Spinal cord (tissue), 9 donors: ENCODE measurements at regions not wholly inside any gene's neighbourhood (a gene's known extent, or its start where the extent isn't known, plus 50 kb on each side); places are given as distances from the start of the nearest gene placed in this dataset.
"Not testable (repeated sequence)": the region's sequence is repeated elsewhere in the genome, so short reads cannot be mapped to it uniquely, and the experiment has no call there.

Experiments used
- DNase-seq, 6 donors: peaks; one replicate each; pipeline versions ENCODE4 v3.0.0 to v3.0.0-alpha.2; 2013 to 2015; ENCODE audit warnings: low spot score in 6 of 6, low read depth in 4 of 6
- H3K27ac ChIP-seq: one replicate; pipeline ENCODE4 v1.5.1; 2013; ENCODE audit warnings: low read depth, low read length, control low read depth
- H3K27me3 ChIP-seq: one replicate; pipeline ENCODE4 v1.6.1; 2013; ENCODE audit warnings: low read length; ENCODE audit not compliant: control insufficient read depth, insufficient read depth
- H3K36me3 ChIP-seq: one replicate; pipeline ENCODE4 v1.6.1; 2013; ENCODE audit warnings: low read length; ENCODE audit not compliant: control insufficient read depth, insufficient read depth
- H3K4me1 ChIP-seq: one replicate; pipeline ENCODE4 v1.6.1; 2013; ENCODE audit warnings: low read length; ENCODE audit not compliant: control insufficient read depth, insufficient read depth
- H3K4me3 ChIP-seq: one replicate; pipeline ENCODE4 v1.5.1; 2013; ENCODE audit warnings: low read depth, low read length, control low read depth
- H3K9me3 ChIP-seq: one replicate; pipeline ENCODE4 v1.6.1; 2013; ENCODE audit warnings: low read length; ENCODE audit not compliant: control insufficient read depth, insufficient read depth
- WGBS: methylation state at CpG from one replicate; pipeline ENCODE4 v1.1.5; 2013; ENCODE audit warnings: missing lambda C conversion rate; ENCODE audit not compliant: insufficient coverage; 5-methylcytosine and 5-hydroxymethylcytosine counted together
- donor health status: healthy.

DNA sequence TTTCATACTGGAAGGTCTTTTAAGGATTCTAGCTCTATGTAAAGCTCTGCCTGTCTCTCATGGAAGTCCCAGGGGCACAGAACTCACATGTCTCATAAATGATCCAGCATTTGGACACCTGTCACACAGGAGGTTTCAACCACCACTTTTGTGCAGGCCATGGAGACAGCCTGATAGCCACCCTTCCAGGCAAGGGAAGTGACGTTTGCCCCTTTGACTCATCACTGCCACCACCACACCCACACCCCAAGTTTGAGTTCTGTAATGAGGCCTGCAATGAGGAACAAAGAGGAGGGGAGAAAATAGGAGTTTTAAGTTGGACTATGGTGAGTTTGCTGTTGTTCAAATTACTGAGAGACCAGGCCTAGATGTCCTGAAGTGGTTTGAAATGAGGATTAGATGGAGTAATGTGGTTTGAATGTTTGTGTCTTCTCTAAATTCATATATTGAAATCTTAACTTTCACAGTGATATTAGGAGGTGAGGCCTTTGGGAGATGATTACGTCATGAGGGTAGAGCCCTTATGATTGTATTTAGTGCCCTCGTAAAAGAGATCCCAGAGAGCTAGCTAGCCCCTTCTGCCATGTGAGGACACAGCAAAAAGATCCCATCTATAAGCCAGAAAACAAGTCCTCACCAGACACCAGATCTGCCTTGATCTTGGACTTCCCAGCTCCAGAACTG is 175.3 kb upstream of the EPHA4 start:
- H3K27ac ChIP-seq = no peak overlapping the region
- H3K4me1 ChIP-seq = no peaks in the 10 kb centered on the region
- no peaks in the 10 kb centered on the region for H3K27me3 ChIP-seq
- WGBS = no CpG with 5 or more reads among the region's 3 CpGs
- DNase-seq = no peak
- H3K4me3 ChIP-seq = no peak overlapping the region
- no peaks in the 10 kb centered on the region for H3K36me3 ChIP-seq
- no peaks in the 10 kb centered on the region for H3K9me3 ChIP-seq

DNA sequence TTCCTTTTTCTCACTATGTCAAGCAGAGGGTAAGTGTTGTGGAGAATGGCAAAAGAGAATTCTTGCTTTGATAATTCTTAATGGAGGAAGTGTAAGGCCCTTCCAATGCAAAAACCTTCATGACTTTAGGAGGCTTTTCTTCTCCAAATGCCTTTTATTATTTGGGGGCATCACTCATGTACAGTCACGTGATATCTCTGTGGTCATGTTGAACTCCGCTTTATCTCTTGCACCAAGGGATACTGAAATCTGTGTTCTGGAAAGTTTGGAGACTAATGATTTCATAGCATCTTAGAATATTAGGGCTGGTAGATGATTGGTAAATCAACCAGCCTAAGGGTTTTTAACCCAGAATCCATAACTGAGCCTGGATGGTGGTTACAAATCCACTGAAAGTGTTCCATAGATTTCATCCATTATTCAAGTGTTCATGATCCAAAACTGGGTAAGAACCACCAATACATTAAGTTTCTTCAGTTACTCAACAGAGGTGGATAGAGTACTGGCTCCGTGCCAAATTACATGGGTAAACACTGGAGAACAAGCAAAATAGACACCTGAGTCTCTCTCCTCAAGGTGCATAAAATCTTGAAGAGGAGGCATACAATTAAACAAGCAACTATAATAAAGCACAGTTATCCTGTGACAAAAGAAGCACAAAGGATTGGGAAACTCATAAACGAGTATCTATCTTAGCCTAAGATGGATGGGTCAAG is 169.6 kb upstream of the EPHA4 start:
- no peak for DNase-seq
- no peaks in the 10 kb centered on the region for H3K4me1 ChIP-seq
- no peaks in the 10 kb centered on the region for H3K36me3 ChIP-seq
- WGBS = 100% methylated on average over 2 of the region's 4 CpGs
- no peaks in the 10 kb centered on the region for H3K27me3 ChIP-seq
- no peak overlapping the region for H3K4me3 ChIP-seq
- no peaks in the 10 kb centered on the region for H3K9me3 ChIP-seq
- no peak overlapping the region for H3K27ac ChIP-seq

DNA sequence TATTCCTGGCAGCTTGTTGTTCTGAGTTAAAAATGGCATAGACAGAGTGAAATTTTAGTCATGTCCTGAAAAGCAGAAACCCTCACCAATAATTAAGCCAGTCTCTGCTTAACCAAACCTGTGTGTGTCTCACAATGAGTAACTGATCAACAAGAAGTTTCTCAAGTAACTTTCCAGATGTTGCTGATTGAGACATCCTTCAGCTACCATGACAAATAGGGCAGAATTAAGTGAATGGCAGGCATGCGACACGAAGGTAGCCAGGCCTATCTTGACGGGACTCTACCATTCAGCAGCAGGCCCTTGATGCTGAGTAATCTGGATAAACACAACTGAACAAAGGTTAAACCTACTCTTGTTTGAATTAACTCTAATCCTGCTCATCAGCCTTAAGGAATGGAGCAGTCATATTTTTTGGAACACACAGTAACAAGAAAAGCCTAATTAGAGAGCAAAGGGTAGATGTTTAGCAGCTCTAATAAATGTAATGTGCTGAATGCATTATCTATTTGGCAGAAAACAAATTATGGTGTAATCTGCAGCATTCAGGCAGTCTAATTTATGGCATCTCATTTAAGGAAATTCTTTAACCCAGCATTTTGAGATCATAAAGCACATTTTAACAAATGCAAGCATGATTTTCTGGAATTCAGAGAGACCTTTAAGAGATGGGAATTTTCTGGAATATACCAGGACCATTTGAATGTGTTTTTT is 159.5 kb upstream of the EPHA4 start:
- no CpG with 5 or more reads among the region's 3 CpGs for WGBS
- no peaks in the 10 kb centered on the region for H3K36me3 ChIP-seq
- no peaks in the 10 kb centered on the region for H3K9me3 ChIP-seq
- H3K27me3 ChIP-seq = no peaks in the 10 kb centered on the region
- peak in 1 of 6 donors; percentile 57 for DNase-seq
- no peaks in the 10 kb centered on the region for H3K4me1 ChIP-seq
- H3K27ac ChIP-seq = no peak overlapping the region
- H3K4me3 ChIP-seq = no peak overlapping the region

DNA sequence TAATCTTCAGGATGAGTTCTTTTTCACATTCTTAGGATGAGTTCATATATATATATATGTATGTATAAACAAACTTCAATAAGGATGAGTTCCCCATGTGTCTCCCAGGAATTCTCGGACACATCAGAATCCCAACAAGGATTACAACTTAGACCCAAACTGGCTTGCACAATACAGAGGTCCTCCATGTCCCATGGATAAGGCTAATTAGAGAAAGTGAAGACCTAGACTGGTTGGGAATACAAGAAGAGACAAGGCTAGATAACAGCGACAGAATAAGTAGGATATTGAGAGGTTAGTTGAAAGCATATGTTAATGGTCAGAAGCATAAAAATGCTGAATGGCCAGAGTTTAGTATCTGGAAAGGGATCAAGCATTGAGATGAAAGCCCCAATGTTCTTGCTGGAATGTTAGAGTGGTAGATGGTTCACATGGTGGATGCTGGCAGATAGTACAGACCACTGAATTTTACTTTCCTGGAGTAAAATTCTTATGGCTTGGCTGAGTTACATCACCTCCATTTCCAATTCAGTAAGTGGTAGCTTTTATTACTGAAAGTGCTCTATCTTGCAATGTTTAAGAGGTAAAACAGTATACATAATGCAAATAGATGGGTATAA is 154.9 kb upstream of the EPHA4 start:
- 100% methylated on average over 1 of the region's 2 CpGs for WGBS
- no peaks in the 10 kb centered on the region for H3K9me3 ChIP-seq
- no peaks in the 10 kb centered on the region for H3K4me1 ChIP-seq
- H3K27me3 ChIP-seq = no peaks in the 10 kb centered on the region
- no peaks in the 10 kb centered on the region for H3K36me3 ChIP-seq
- H3K4me3 ChIP-seq = no peak overlapping the region
- no peak overlapping the region for H3K27ac ChIP-seq
- no peak for DNase-seq

DNA sequence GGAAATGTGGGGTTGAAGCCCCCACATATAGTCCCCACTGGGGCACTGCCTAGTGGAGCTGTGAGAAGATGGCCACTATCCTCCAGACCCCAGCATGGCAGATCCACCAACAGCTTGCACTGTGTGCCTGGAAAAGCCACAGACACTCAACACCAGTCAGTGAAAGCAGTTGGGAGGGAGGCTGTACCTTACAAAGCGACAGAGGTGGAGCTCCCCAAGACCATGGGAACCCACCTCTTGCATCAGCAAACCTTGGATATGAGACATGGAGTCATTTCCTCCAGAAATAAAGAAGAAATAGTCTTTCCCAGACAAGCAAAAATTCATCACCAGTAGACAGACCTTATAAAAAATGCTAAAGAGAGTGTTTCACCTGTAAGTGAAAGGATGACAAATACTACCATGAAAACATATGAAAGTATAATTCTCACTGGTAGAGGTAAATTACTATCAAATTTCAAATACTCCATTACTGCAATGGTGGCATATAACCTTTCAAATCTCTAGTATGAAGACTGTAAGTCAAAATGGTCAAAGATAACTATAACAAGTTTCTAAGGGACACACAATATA is 152.6 kb upstream of the EPHA4 start:
- no CpG with 5 or more reads among the region's 1 CpG for WGBS
- H3K27me3 ChIP-seq = no peaks in the 10 kb centered on the region

DNA sequence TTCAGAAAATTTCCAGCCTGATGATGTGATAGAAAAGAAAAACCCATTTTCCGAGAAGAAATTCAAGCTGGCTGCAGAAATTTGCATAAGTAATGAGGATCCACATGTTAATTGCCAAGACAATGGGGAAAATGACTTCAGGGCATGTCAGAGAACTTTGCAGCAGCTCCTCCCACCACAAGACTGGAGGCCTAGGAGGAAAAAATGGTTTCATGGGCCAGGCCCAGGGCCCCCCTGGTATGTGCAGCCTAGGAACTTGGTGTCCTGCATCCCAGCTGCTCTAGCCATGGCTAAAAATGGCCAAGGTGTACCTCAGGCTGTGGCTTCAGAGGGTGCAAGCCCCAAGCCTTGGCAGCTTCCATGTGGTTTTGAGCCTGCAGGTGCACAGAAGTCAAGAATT is 152.0 kb upstream of the EPHA4 start:
- not testable (repeated sequence) for DNase-seq, H3K27ac ChIP-seq, H3K27me3 ChIP-seq, H3K4me1 ChIP-seq, H3K9me3 ChIP-seq, H3K36me3 ChIP-seq, H3K4me3 ChIP-seq
- WGBS = no CpG with 5 or more reads among the region's 1 CpG

More for the DNA sequence above, 152.6 kb upstream of the EPHA4 start:
- H3K4me1 ChIP-seq = no peaks in the 10 kb centered on the region
- no peaks in the 10 kb centered on the region for H3K9me3 ChIP-seq
- H3K4me3 ChIP-seq = no peak overlapping the region
- H3K27ac ChIP-seq = no peak overlapping the region
- H3K36me3 ChIP-seq = no peaks in the 10 kb centered on the region
- no peak for DNase-seq

DNA sequence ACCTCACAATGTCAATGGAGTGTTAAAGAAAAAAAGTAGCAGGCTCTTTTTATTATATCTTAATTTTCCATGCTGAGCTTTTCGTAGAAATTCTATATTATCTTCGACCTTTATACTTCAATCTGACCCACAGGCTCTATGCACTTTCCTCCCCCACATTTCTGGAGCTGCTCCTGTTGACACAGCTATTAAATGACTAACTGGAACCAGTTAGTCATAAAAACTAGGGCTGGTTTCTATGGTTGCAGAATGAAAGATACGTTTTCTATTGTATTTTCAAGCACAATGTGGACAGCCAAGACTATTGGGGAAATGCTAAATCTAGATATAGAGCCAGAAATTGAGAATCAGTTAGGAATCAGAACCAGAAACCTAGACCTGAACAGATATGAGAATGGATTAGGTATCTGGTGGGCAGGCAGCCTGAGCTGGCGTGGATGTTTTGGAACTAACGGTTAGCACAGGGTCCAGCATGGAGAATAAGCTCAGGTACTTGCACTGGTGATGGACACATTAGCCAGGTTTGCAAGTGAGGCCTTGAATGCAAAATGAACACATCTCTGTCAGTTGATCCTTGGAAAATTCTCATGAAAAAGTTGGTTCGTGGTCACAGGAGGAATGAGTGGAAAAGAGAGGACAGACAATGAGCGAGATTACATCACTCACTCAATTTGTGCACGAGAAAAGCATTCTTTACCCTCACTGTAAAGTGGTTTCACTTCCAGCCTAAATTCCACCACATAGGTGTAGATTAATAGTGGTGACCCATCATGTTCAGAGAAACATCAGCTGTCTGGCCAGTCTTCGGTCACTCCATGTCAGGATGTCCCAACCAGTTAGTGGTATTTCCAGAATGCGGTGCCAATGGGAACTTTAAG is 144.6 kb upstream of the EPHA4 start:
- H3K4me3 ChIP-seq = no peak overlapping the region
- no peaks in the 10 kb centered on the region for H3K9me3 ChIP-seq
- H3K4me1 ChIP-seq = no peaks in the 10 kb centered on the region
- no peak overlapping the region for H3K27ac ChIP-seq
- H3K36me3 ChIP-seq = no peaks in the 10 kb centered on the region
- 88% methylated on average over 5 of the region's 10 CpGs for WGBS
- H3K27me3 ChIP-seq = no peaks in the 10 kb centered on the region
- DNase-seq = no peak

DNA sequence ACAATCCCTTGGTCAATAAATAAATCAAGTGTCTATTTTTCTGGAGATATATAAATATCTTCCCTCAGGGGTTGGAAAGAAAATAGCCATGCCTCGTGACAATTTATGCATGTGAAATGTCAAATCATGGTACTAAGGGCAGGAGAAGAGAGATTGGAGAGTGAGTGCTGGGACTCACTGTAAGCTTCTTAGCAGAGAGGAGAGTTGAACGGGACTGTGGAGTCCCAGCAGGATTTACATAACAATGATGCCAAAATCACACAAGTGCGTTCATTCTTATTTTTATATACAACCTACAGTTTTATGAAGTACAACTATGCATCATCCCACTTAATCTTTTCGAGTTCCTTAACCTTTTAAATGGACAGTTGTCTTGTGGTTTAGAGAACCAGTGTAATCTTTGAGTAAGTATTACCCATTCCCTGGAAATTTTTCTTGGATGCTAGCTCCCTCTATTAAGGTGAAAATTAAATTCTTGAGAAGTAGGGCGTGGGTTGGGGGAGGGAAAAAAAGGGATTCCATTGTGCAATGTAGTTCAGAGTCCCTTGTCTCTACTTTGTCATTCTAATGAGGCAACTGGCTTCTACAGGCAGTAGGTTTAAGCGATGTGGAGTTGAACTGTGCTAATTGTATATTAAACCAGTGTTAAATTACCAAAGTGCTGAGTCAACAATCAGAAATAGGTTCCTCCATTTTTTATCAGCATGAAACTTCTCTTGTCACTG is 143.6 kb upstream of the EPHA4 start:
- no peak for DNase-seq
- H3K9me3 ChIP-seq = no peaks in the 10 kb centered on the region
- no peaks in the 10 kb centered on the region for H3K4me1 ChIP-seq
- H3K36me3 ChIP-seq = no peaks in the 10 kb centered on the region
- H3K27ac ChIP-seq = no peak overlapping the region
- no peak overlapping the region for H3K4me3 ChIP-seq
- no peaks in the 10 kb centered on the region for H3K27me3 ChIP-seq
- no CpG with 5 or more reads among the region's 6 CpGs for WGBS
